ENCODE measurements at regions not wholly inside any gene's neighbourhood (a gene's known extent, or its start where the extent isn't known, plus 50 kb on each side); places are given as distances from the start of the nearest gene placed in this dataset.

GRCh38 chr2:122908159-122908558 lies 1116.9 kb upstream of the CNTNAP5 start:
- TF ChIP-seq, protein P1, sequence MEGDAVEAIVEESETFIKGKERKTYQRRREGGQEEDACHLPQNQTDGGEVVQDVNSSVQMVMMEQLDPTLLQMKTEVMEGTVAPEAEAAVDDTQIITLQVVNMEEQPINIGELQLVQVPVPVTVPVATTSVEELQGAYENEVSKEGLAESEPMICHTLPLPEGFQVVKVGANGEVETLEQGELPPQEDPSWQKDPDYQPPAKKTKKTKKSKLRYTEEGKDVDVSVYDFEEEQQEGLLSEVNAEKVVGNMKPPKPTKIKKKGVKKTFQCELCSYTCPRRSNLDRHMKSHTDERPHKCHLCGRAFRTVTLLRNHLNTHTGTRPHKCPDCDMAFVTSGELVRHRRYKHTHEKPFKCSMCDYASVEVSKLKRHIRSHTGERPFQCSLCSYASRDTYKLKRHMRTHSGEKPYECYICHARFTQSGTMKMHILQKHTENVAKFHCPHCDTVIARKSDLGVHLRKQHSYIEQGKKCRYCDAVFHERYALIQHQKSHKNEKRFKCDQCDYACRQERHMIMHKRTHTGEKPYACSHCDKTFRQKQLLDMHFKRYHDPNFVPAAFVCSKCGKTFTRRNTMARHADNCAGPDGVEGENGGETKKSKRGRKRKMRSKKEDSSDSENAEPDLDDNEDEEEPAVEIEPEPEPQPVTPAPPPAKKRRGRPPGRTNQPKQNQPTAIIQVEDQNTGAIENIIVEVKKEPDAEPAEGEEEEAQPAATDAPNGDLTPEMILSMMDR (IDR thresholded peaks at IDR 0.05; ENCODE audit: low read depth, low read length), result no peak
- no peak for TF ChIP-seq EZH2phosphoT487 (IDR thresholded peaks at IDR 0.05; ENCODE audit: low read depth)

Measured in OCI-LY3 (cell line).